ENCODE measurements at regions not wholly inside any gene's neighbourhood (a gene's known extent, or its start where the extent isn't known, plus 50 kb on each side); places are given as distances from the start of the nearest gene placed in this dataset.
"Not testable (repeated sequence)": the region's sequence is repeated elsewhere in the genome, so short reads cannot be mapped to it uniquely, and the experiment has no call there.

- TF ChIP-seq POLR2AphosphoS5 (IDR thresholded peaks at IDR 0.05) (no peak), POLR2A (IDR thresholded peaks at IDR 0.05) (no peak), EP300 (IDR thresholded peaks at IDR 0.05) (no peak)
- H3K4me1 ChIP-seq: no peaks in the 10 kb centered on the region
- H3K4me3 ChIP-seq: no peak overlapping the region
- H3K27ac ChIP-seq: no peak overlapping the region
- H3K36me3 ChIP-seq: no peaks in the 10 kb centered on the region
- H3K27me3 ChIP-seq: no peaks in the 10 kb centered on the region
- no peaks in the 10 kb centered on the region for H3K9me3 ChIP-seq
- WGBS, 2 donors (ENCODE audit: low coverage in 1 of 2): 45 to 88% methylated on average over 2 of the region's 2 CpGs
- no peak for ATAC-seq
Measured at GRCh38 chr5:163105456-163105855, 331.9 kb upstream of the CCNG1 start.

DNA sequence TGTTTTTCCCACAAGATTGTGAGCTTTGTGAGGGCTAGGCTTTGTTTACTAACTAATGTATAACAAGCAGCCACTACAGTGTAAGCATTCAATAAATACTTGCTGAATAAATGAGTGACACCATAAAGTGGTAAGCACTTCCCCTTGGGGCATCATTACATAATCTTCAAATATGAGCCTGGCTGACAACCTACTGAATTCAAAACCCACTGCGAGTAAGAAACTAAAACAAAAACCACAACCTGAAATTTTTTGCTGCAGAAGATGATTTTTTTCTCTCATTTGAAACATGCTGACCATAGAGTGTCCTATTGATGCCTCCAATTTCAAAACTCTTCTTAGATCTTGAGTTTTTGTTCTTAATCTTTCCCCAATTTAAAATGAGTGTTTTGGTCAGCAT lies 331.3 kb upstream of the CCNG1 start:
- TF ChIP-seq POLR2A (IDR thresholded peaks at IDR 0.05) (no peak), EP300 (IDR thresholded peaks at IDR 0.05) (no peak), POLR2AphosphoS5 (IDR thresholded peaks at IDR 0.05) (no peak)
- TF ChIP-seq, protein P1, sequence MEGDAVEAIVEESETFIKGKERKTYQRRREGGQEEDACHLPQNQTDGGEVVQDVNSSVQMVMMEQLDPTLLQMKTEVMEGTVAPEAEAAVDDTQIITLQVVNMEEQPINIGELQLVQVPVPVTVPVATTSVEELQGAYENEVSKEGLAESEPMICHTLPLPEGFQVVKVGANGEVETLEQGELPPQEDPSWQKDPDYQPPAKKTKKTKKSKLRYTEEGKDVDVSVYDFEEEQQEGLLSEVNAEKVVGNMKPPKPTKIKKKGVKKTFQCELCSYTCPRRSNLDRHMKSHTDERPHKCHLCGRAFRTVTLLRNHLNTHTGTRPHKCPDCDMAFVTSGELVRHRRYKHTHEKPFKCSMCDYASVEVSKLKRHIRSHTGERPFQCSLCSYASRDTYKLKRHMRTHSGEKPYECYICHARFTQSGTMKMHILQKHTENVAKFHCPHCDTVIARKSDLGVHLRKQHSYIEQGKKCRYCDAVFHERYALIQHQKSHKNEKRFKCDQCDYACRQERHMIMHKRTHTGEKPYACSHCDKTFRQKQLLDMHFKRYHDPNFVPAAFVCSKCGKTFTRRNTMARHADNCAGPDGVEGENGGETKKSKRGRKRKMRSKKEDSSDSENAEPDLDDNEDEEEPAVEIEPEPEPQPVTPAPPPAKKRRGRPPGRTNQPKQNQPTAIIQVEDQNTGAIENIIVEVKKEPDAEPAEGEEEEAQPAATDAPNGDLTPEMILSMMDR (IDR thresholded peaks at IDR 0.05): no peak
- 73 to 85% methylated on average over 1 of the region's 1 CpG for WGBS, 2 donors (ENCODE audit: low coverage in 1 of 2)
- no peak overlapping the region for H3K4me3 ChIP-seq
- H3K27ac ChIP-seq: no peak overlapping the region
- no peaks in the 10 kb centered on the region for H3K4me1 ChIP-seq
- no peak for ATAC-seq
- no peaks in the 10 kb centered on the region for H3K9me3 ChIP-seq
- no peaks in the 10 kb centered on the region for H3K27me3 ChIP-seq
- no peaks in the 10 kb centered on the region for H3K36me3 ChIP-seq

GRCh38 chr5:163108351-163108750 lies 329.0 kb upstream of the CCNG1 start:
- WGBS, 2 donors (ENCODE audit: low coverage in 1 of 2): 79 to 85% methylated on average over 1 of the region's 1 CpG
- Histone ChIP-seq H3K9me3 (no peaks in the 10 kb centered on the region), H3K4me3 (no peak overlapping the region), H3K36me3 (no peaks in the 10 kb centered on the region), H3K27me3 (no peaks in the 10 kb centered on the region), H3K27ac (no peak overlapping the region), H3K4me1 (no peaks in the 10 kb centered on the region)
- TF ChIP-seq EP300 (IDR thresholded peaks at IDR 0.05): no peak
- TF ChIP-seq POLR2AphosphoS5 (IDR thresholded peaks at IDR 0.05): no peak
- no peak for TF ChIP-seq POLR2A (IDR thresholded peaks at IDR 0.05)
- TF ChIP-seq, protein P1 (IDR thresholded peaks at IDR 0.05): no peak
- no peak for ATAC-seq

DNA sequence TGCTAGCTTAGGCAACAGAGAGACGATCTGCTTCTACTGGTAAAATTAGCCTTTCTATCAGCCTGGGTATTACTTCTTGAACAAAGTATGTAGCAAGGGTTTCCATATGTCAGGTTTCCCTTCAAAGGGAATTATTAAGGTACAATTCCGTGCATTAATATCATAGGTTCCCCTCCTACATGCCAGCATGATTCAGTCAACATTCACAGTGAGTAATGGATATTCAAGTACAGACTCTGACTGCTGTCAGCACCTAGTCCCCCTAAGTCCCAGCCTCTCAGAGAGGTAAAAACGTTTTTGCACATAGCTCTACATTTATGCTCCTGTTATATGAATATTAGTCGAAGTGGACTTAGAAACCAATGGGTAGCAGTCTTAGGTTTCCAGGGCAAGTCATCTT lies 322.4 kb upstream of the CCNG1 start:
- Histone ChIP-seq H3K27me3 (no peaks in the 10 kb centered on the region), H3K4me1 (no peaks in the 10 kb centered on the region), H3K4me3 (no peak overlapping the region), H3K27ac (no peak overlapping the region), H3K36me3 (no peaks in the 10 kb centered on the region), H3K9me3 (peaks cover 0 to 5% (median 0%) of the 10 kb centered on the region in 3 donors)
- WGBS, 2 donors (ENCODE audit: low coverage in 1 of 2): 60 to 69% methylated on average over 4 of the region's 4 CpGs
- ATAC-seq: no peak
- TF ChIP-seq, protein P1 (IDR thresholded peaks at IDR 0.05): no peak
- no peak for TF ChIP-seq POLR2AphosphoS5 (IDR thresholded peaks at IDR 0.05)
- TF ChIP-seq POLR2A (IDR thresholded peaks at IDR 0.05): no peak
- no peak for TF ChIP-seq EP300 (IDR thresholded peaks at IDR 0.05)

GRCh38 chr5:163116618-163117017 lies 320.8 kb upstream of the CCNG1 start:
- not testable (repeated sequence) for H3K36me3 ChIP-seq, H3K4me3 ChIP-seq, H3K4me1 ChIP-seq, H3K27me3 ChIP-seq, ATAC-seq, H3K9me3 ChIP-seq, H3K27ac ChIP-seq
- WGBS, 2 donors (ENCODE audit: low coverage in 1 of 2): 75 to 93% methylated on average over 2 of the region's 2 CpGs

GRCh38 chr5:163134061-163134460 lies 303.3 kb upstream of the CCNG1 start:
- Histone ChIP-seq H3K36me3 (no peaks in the 10 kb centered on the region), H3K4me3 (no peak overlapping the region), H3K9me3 (no peaks in the 10 kb centered on the region), H3K27me3 (no peaks in the 10 kb centered on the region), H3K4me1 (no peaks in the 10 kb centered on the region), H3K27ac (no peak overlapping the region)
- no peak for ATAC-seq
- TF ChIP-seq POLR2A (IDR thresholded peaks at IDR 0.05): no peak
- no peak for TF ChIP-seq EP300 (IDR thresholded peaks at IDR 0.05)
- no peak for TF ChIP-seq POLR2AphosphoS5 (IDR thresholded peaks at IDR 0.05)
- TF ChIP-seq, protein P1 (IDR thresholded peaks at IDR 0.05): no peak
